ENCODE measurements at regions not wholly inside any gene's neighbourhood (a gene's known extent, or its start where the extent isn't known, plus 50 kb on each side); places are given as distances from the start of the nearest gene placed in this dataset.
A peak's percentile ranks its signal among the peaks of the same experiment; 100 is the strongest.

DNA sequence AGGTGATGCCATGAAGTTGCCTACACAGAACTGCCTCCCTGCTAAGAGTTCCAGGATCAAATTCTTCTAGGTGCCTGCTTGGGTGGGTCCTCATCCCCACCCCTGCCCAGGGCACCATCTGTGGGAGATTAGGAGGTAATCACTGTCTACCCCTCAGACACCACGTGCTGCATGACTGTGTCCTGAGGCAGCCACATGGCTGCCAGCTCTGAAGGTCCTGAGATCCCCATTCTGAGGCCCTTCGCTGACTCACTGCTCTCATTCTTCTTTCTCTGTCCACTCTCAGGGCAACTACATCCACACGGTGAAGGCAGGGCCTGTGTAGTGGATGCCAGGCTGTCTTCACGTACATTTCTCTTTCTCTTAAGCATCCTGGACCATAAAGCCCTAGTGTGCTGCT lies 222.9 kb upstream of the ANKRD55 start:
- Histone ChIP-seq H3K4me3 (ENCODE audit: low read depth, low read length) (no peak overlapping the region), H3K9me3 (ENCODE audit: severe bottlenecking) (peaks cover 4% of the 10 kb centered on the region), H3K27me3 (ENCODE audit: insufficient read depth, low read depth, severe bottlenecking) (no peaks in the 10 kb centered on the region), H3K36me3 (no peaks in the 10 kb centered on the region), H3K27ac (no peak overlapping the region; the same call in 1 of the 2 replicates)
- TF ChIP-seq, protein P1, sequence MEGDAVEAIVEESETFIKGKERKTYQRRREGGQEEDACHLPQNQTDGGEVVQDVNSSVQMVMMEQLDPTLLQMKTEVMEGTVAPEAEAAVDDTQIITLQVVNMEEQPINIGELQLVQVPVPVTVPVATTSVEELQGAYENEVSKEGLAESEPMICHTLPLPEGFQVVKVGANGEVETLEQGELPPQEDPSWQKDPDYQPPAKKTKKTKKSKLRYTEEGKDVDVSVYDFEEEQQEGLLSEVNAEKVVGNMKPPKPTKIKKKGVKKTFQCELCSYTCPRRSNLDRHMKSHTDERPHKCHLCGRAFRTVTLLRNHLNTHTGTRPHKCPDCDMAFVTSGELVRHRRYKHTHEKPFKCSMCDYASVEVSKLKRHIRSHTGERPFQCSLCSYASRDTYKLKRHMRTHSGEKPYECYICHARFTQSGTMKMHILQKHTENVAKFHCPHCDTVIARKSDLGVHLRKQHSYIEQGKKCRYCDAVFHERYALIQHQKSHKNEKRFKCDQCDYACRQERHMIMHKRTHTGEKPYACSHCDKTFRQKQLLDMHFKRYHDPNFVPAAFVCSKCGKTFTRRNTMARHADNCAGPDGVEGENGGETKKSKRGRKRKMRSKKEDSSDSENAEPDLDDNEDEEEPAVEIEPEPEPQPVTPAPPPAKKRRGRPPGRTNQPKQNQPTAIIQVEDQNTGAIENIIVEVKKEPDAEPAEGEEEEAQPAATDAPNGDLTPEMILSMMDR (IDR thresholded peaks at IDR 0.05; ENCODE audit: low read depth, low read length): no peak
- peak; percentile 49 for DNase-seq

DNA sequence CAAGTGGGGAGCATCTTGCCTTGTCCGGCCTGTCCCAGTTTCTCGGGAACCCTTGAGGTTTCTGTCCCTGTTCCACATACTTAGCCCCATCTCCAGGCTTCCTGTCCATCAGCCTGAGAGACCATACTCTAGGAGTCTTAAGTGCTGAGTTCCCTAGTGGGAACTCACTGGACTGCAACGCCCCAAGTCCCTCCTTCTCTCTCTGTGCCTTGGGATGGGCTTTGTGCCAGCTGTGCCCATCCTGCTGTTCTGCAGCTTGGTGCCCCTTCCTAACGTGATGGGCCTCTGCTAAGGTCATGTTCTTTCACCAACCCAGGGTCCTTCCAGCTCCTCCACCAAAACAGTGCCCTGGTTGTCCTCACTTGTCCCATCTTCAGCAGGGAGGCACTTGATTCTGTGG lies 222.3 kb upstream of the ANKRD55 start:
- no peaks in the 10 kb centered on the region for H3K27me3 ChIP-seq (ENCODE audit: insufficient read depth, low read depth, severe bottlenecking)
- no peak for DNase-seq
- H3K4me3 ChIP-seq (ENCODE audit: low read depth, low read length): no peak overlapping the region
- H3K27ac ChIP-seq: no peak overlapping the region
- TF ChIP-seq, protein P1 (IDR thresholded peaks at IDR 0.05; ENCODE audit: low read depth, low read length): no peak
- no peaks in the 10 kb centered on the region for H3K36me3 ChIP-seq
- peaks cover 4% of the 10 kb centered on the region for H3K9me3 ChIP-seq (ENCODE audit: severe bottlenecking)

DNA sequence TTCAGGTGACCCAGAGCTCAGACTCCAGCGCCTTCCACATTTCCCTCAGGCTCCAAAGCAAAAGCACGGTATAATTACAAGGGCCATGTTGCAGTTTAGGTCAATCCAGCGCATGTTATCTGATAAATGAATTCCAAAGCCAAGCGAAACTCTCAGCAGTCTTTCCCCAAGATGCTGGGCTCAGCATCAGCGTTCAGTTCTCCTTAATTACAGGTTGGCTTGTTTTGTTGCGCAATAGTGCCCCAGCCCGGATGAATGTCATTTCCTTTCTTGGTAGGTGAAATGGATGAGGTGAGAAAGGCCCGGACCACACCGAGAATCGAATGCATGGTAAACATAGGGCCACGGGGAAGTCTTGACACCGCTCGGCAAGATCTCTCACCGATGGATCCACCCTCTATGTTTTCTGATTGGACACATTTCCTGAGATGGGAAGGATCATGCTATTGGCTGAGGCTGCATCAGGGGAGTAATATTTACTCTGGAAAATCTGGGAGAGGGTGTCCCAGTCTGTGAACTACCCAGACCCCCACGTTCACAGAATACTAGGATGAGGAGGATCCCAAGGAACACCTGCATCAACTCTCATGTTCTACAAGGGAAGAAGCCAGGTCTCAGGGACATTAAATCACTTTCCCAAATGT lies 221.2 kb upstream of the ANKRD55 start:
- peaks cover 4% of the 10 kb centered on the region for H3K9me3 ChIP-seq (ENCODE audit: severe bottlenecking)
- no peaks in the 10 kb centered on the region for H3K36me3 ChIP-seq
- no peaks in the 10 kb centered on the region for H3K27me3 ChIP-seq (ENCODE audit: insufficient read depth, low read depth, severe bottlenecking)
- TF ChIP-seq, protein P1 (IDR thresholded peaks at IDR 0.05; ENCODE audit: low read depth, low read length): no peak
- no peak for DNase-seq
- H3K4me3 ChIP-seq (ENCODE audit: low read depth, low read length): no peak overlapping the region
- no peak overlapping the region for H3K27ac ChIP-seq

DNA sequence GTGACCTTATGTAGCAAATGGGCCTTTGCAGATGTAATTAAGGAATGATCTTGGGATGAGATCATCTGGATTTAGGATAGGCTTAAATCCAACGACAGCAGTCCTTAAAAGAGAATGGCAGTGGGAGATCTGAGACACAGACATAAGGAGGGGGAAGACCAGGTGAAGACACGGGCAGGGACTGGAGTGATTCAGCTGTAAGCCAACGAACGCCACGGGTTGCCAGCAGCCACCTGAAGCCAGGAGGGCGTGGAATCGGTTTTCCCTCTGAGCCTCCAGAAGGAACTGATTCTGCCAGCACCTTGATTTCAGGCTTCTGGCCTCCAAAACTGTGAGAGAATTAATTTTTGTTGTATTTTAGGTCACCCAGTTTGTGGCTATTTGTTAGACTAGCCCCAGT lies 218.6 kb upstream of the ANKRD55 start:
- peaks cover 4% of the 10 kb centered on the region for H3K9me3 ChIP-seq (ENCODE audit: severe bottlenecking)
- DNase-seq: peak; percentile 85
- H3K27me3 ChIP-seq (ENCODE audit: insufficient read depth, low read depth, severe bottlenecking): no peaks in the 10 kb centered on the region
- TF ChIP-seq, protein P1 (IDR thresholded peaks at IDR 0.05; ENCODE audit: low read depth, low read length): no peak
- no peak overlapping the region for H3K4me3 ChIP-seq (ENCODE audit: low read depth, low read length)
- H3K36me3 ChIP-seq: no peaks in the 10 kb centered on the region
- H3K27ac ChIP-seq: peak overlapping the region; percentile 66

DNA sequence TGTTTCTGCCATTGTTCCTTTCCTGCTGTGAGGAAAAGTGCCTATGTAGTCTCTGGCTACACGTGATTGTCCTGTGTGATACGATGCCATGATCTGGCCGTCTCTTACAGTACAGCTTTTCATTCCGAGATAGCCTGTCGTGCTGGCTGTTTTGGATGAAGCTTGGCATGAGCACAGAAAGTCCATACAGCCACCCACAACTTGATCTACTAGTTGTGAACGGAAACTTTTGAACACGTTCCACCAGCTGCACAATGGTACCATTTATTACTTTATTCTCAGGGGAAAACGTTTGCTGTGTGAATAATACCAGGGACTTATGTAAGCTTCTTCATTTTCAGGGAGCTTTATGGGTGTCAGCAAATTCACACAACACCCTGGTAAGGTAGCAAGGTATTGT lies 217.6 kb upstream of the ANKRD55 start:
- no peaks in the 10 kb centered on the region for H3K27me3 ChIP-seq (ENCODE audit: insufficient read depth, low read depth, severe bottlenecking)
- peak overlapping the region; percentile 66 for H3K27ac ChIP-seq
- TF ChIP-seq, protein P1 (IDR thresholded peaks at IDR 0.05; ENCODE audit: low read depth, low read length): no peak
- no peaks in the 10 kb centered on the region for H3K36me3 ChIP-seq
- DNase-seq: no peak
- peaks cover 4% of the 10 kb centered on the region for H3K9me3 ChIP-seq (ENCODE audit: severe bottlenecking)
- H3K4me3 ChIP-seq (ENCODE audit: low read depth, low read length): no peak overlapping the region

DNA sequence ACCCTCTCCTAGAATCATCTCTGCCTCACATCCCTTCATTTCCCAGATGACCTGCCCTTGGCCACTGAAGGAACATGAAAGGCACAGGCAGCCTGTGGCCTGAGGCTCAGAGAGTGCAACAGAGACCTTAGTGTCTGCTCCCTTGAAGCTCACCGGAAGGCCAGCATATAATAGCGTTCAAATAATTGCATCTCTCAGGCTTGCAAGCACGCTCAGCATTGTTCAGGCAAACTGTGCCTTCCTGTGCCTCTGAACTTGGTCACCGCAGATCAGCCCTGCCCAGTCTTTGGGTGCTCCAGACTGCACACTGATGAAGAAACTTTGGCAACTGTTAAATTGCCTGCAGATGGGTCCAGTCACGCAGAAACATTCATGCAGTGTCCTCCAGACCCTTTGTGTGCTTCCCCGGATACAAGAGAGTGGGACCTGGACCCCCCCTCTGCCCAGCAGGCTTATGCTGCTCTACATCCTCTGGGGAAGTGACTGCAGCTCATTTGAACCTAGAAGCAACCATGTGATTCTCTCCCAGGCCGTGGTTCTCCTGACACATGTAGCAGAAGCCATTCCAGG lies 216.0 kb upstream of the ANKRD55 start:
- H3K36me3 ChIP-seq: no peaks in the 10 kb centered on the region
- TF ChIP-seq, protein P1 (IDR thresholded peaks at IDR 0.05; ENCODE audit: low read depth, low read length): no peak
- no peaks in the 10 kb centered on the region for H3K9me3 ChIP-seq (ENCODE audit: severe bottlenecking)
- H3K4me3 ChIP-seq (ENCODE audit: low read depth, low read length): no peak overlapping the region
- no peak overlapping the region for H3K27ac ChIP-seq
- no peaks in the 10 kb centered on the region for H3K27me3 ChIP-seq (ENCODE audit: insufficient read depth, low read depth, severe bottlenecking)
- DNase-seq: no peak
